KMS-11 (cell line): ENCODE measurements at regions not wholly inside any gene's neighbourhood (a gene's known extent, or its start where the extent isn't known, plus 50 kb on each side); places are given as distances from the start of the nearest gene placed in this dataset.
A peak's percentile ranks its signal among the peaks of the same experiment; 100 is the strongest.

Source experiments
- H2AFZ ChIP-seq: fragments of 200-600 bp; sonication (generic); 2 replicates; pipeline ENCODE4 v1.6.1; 2016; ENCODE audit warnings: antibody characterized with exemption, mixed run types, low read depth
- H3K27ac ChIP-seq: fragments of 200-600 bp; sonication (generic); 2 replicates; pipeline ENCODE4 v1.6.1; 2016; ENCODE audit warnings: mild to moderate bottlenecking, mixed run types
- H3K27me3 ChIP-seq: fragments of 200-600 bp; sonication (generic); 2 replicates; pipeline ENCODE4 v1.6.1; 2017; ENCODE audit warnings: mild to moderate bottlenecking, low read depth, mixed run types, moderate library complexity; ENCODE audit not compliant: insufficient read depth
- H3K36me3 ChIP-seq: fragments of 200-600 bp; sonication (generic); 2 replicates; pipeline ENCODE4 v1.6.1; 2017; ENCODE audit warnings: mild to moderate bottlenecking, mixed run types; ENCODE audit not compliant: insufficient read depth
- H3K4me1 ChIP-seq: fragments of 200-600 bp; sonication (generic); 2 replicates; pipeline ENCODE4 v1.6.1; 2016; ENCODE audit warnings: mild to moderate bottlenecking, low read depth, mixed run types; ENCODE audit not compliant: poor library complexity, severe bottlenecking
- H3K4me2 ChIP-seq: fragments of 200-600 bp; sonication (generic); 2 replicates; pipeline ENCODE4 v1.7.0; 2016; ENCODE audit warnings: mild to moderate bottlenecking, mixed run types
- H3K4me3 ChIP-seq: fragments of 200-600 bp; sonication (generic); IDR thresholded peaks from 2 replicates; pipeline ENCODE4 v1.6.1; 2017; ENCODE audit warnings: low read depth, low read length, mixed read lengths; ENCODE audit not compliant: insufficient read depth
- H3K79me2 ChIP-seq: fragments of 200-600 bp; sonication (generic); 2 replicates; pipeline ENCODE4 v1.6.1; 2016; ENCODE audit warnings: low read depth, mixed run types; ENCODE audit not compliant: insufficient read depth
- H3K9ac ChIP-seq: fragments of 200-600 bp; sonication (generic); 2 replicates; pipeline ENCODE4 v1.6.1; 2016; ENCODE audit warnings: mild to moderate bottlenecking, mixed run types
- H4K20me1 ChIP-seq: fragments of 200-600 bp; sonication (generic); 2 replicates; pipeline ENCODE4 v1.6.1; 2016; ENCODE audit warnings: mild to moderate bottlenecking, mixed run types; ENCODE audit not compliant: insufficient read depth
- CTCF ChIP-seq: fragments of 200-600 bp; sonication (generic); conservative IDR thresholded peaks from 2 replicates; pipeline ENCODE4 v1.6.1; 2017; ENCODE audit warnings: low read depth, mild to moderate bottlenecking, antibody characterized with exemption, low read length, moderate library complexity, mixed read lengths

- peaks cover 9% of the 10 kb centered on the region for H3K4me1 ChIP-seq
- no peaks in the 10 kb centered on the region for H4K20me1 ChIP-seq
- H3K9ac ChIP-seq = no peak overlapping the region
- H3K27ac ChIP-seq = no peak overlapping the region
- no peak for TF ChIP-seq CTCF
- no peak overlapping the region for H3K4me2 ChIP-seq
- no peak overlapping the region for H2AFZ ChIP-seq
- no peaks in the 10 kb centered on the region for H3K79me2 ChIP-seq
- no peak overlapping the region for H3K4me3 ChIP-seq
- H3K36me3 ChIP-seq = no peaks in the 10 kb centered on the region; the same call in 1 of the 2 replicates
- no peaks in the 10 kb centered on the region for H3K27me3 ChIP-seq
Measured at GRCh38 chr5:12936221-12936620, 1008.3 kb downstream of the DNAH5 start.

- Histone ChIP-seq H3K4me2 (peak overlapping the region; percentile 29), H3K79me2 (no peaks in the 10 kb centered on the region), H3K4me1 (peaks cover 9% of the 10 kb centered on the region), H2AFZ (peak overlapping the region; percentile 34; the same call in 1 of the 2 replicates), H3K4me3 (no peak overlapping the region), H3K27me3 (no peaks in the 10 kb centered on the region), H3K36me3 (no peaks in the 10 kb centered on the region; the same call in 1 of the 2 replicates), H4K20me1 (no peaks in the 10 kb centered on the region), H3K9ac (no peak overlapping the region), H3K27ac (no peak overlapping the region)
- no peak for TF ChIP-seq CTCF
Measured at GRCh38 chr5:12934722-12935121, 1009.8 kb downstream of the DNAH5 start.

- no peaks in the 10 kb centered on the region for H3K79me2 ChIP-seq
- H3K4me2 ChIP-seq = no peak overlapping the region
- no peaks in the 10 kb centered on the region for H3K27me3 ChIP-seq
- no peaks in the 10 kb centered on the region for H3K36me3 ChIP-seq
- no peak for TF ChIP-seq CTCF
- no peaks in the 10 kb centered on the region for H3K4me1 ChIP-seq
- H2AFZ ChIP-seq = no peak overlapping the region
- no peak overlapping the region for H3K4me3 ChIP-seq
- no peak overlapping the region for H3K27ac ChIP-seq
- no peak overlapping the region for H3K9ac ChIP-seq
- H4K20me1 ChIP-seq = no peaks in the 10 kb centered on the region
Measured at GRCh38 chr5:12920527-12920926, 1016.3 kb upstream of the CTNND2 start.

GRCh38 chr5:12911156-12911555 is 1006.9 kb upstream of the CTNND2 start:
- H3K9ac ChIP-seq = no peak overlapping the region
- no peak overlapping the region for H2AFZ ChIP-seq
- no peak overlapping the region for H3K4me3 ChIP-seq
- H3K4me2 ChIP-seq = no peak overlapping the region
- TF ChIP-seq CTCF = no peak
- no peaks in the 10 kb centered on the region; the same call in 1 of the 2 replicates for H3K36me3 ChIP-seq
- no peak overlapping the region for H3K27ac ChIP-seq
- H3K79me2 ChIP-seq = no peaks in the 10 kb centered on the region
- H3K4me1 ChIP-seq = no peaks in the 10 kb centered on the region
- no peaks in the 10 kb centered on the region for H3K27me3 ChIP-seq
- H4K20me1 ChIP-seq = no peaks in the 10 kb centered on the region
